Testis (tissue), 2 donors: ENCODE measurements at regions not wholly inside any gene's neighbourhood (a gene's known extent, or its start where the extent isn't known, plus 50 kb on each side); places are given as distances from the start of the nearest gene placed in this dataset.
"Not testable (repeated sequence)": the region's sequence is repeated elsewhere in the genome, so short reads cannot be mapped to it uniquely, and the experiment has no call there.

Experiments
- DNase-seq: peaks from one replicate; pipeline ENCODE4 v3.0.0-alpha.2; 2019
- H3K27ac ChIP-seq, 2 donors: fragments of 200-600 bp; sonication (generic); one replicate each; pipeline ENCODE4 v1.5.1; 2019
- H3K27me3 ChIP-seq: fragments of 200-600 bp; sonication (generic); one replicate; pipeline ENCODE4 v1.5.1; 2019
- H3K36me3 ChIP-seq: fragments of 200-600 bp; sonication (generic); one replicate; pipeline ENCODE4 v1.5.1; 2017; ENCODE audit warnings: low read depth; ENCODE audit errors: missing control alignments
- H3K4me1 ChIP-seq: fragments of 200-600 bp; sonication (generic); one replicate; pipeline ENCODE4 v1.5.1; 2019
- H3K4me3 ChIP-seq, 2 donors: fragments of 200-600 bp; sonication (generic); one replicate each; pipeline ENCODE4 v1.5.1; 2017 to 2019
- H3K9me3 ChIP-seq: fragments of 200-600 bp; sonication (generic); one replicate; pipeline ENCODE4 v1.5.1; 2017
- CTCF ChIP-seq, 3 experiments: fragments of 450-650 bp in 2 of 3; fragments of 200-600 bp in 1 of 3; sonication (generic) in 1 of 3; IDR thresholded peaks; one replicate each; pipeline ENCODE4 v1.5.1; 2016 to 2019; ENCODE audit warnings: antibody characterized with exemption in 3 of 3, mild to moderate bottlenecking in 2 of 3, moderate library complexity in 1 of 3
- POLR2A ChIP-seq: fragments of 450-650 bp; IDR thresholded peaks from one replicate; pipeline ENCODE4 v1.6.1; 2017; ENCODE audit warnings: antibody characterized with exemption, mild to moderate bottlenecking, moderate library complexity
- WGBS, 2 donors: methylation state at CpG; one replicate each; pipeline ENCODE4 v1.1.5; 2018; 5-methylcytosine and 5-hydroxymethylcytosine counted together
- intact Hi-C: fragments of 100-400 bp; cut with DNase I; formaldehyde crosslinking; loops from one replicate; pipeline ENCODE4 v1.15.1; 2023; ENCODE audit warnings: low total_unique reads

GRCh38 chr12:131596115-131596514 is 114.8 kb upstream of the SFSWAP start:
- no peaks in the 10 kb centered on the region for H3K9me3 ChIP-seq
- no peak overlapping the region for H3K4me3 ChIP-seq
- WGBS, 2 donors, result 75 to 92% methylated on average over 4 to 5 of the region's 5 CpGs
- no peaks in the 10 kb centered on the region for H3K4me1 ChIP-seq
- H3K36me3 ChIP-seq, result no peaks in the 10 kb centered on the region
- intact Hi-C loops, result no loop called here
- TF ChIP-seq POLR2A, result no peak
- no peak for TF ChIP-seq CTCF (IDR thresholded peaks at IDR 0.05)
- DNase-seq, result no peak
- H3K27me3 ChIP-seq, result no peaks in the 10 kb centered on the region
- H3K27ac ChIP-seq, result no peak overlapping the region

GRCh38 chr12:131597333-131597732 is 113.6 kb upstream of the SFSWAP start:
- H3K27me3 ChIP-seq, result no peaks in the 10 kb centered on the region
- H3K4me1 ChIP-seq, result no peaks in the 10 kb centered on the region
- H3K4me3 ChIP-seq, result no peak overlapping the region
- H3K27ac ChIP-seq, result no peak overlapping the region
- no peak for DNase-seq
- intact Hi-C loops, result no loop called here
- TF ChIP-seq POLR2A, result no peak
- TF ChIP-seq CTCF (IDR thresholded peaks at IDR 0.05), result no peak
- H3K9me3 ChIP-seq, result no peaks in the 10 kb centered on the region
- H3K36me3 ChIP-seq, result no peaks in the 10 kb centered on the region
- 74 to 81% methylated on average over 7 of the region's 7 CpGs for whole genome bisulfite sequencing, 2 donors

DNA sequence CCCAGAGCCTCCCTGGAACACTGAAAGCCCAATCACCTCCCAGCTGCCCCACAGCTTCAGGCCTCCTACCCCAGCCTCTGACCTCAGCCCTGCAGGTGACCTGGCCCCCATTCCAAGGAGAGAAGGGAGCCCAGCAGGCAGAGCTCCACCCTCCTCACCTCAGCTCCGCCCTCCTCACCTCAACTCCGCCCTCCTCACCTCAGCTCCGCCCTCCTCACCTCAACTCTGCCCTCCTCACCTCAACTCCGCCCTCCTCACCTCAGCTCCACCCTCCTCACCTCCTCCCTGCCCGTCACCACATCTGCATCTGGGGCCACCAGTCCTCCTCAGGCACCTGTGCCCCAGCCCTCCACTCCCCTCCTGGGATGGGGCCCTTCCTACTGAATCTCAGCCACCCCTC is 112.2 kb upstream of the SFSWAP start:
- intact Hi-C loops, result no loop called here
- TF ChIP-seq POLR2A (no peak), CTCF (IDR thresholded peaks at IDR 0.05) (no peak)
- WGBS, 2 donors, result 80 to 93% methylated on average over 5 of the region's 5 CpGs

GRCh38 chr12:131599190-131600159 is 111.4 kb upstream of the SFSWAP start:
- Histone ChIP-seq H3K4me1 (no peaks in the 10 kb centered on the region), H3K9me3 (no peaks in the 10 kb centered on the region), H3K27me3 (no peaks in the 10 kb centered on the region), H3K27ac (no peak overlapping the region), H3K4me3 (no peak overlapping the region), H3K36me3 (no peaks in the 10 kb centered on the region)
- no peak for DNase-seq
- intact Hi-C loops, result no loop called here
- TF ChIP-seq CTCF (IDR thresholded peaks at IDR 0.05) (no peak), POLR2A (no peak)
- WGBS, 2 donors, result 86 to 89% methylated on average over 25 to 33 of the region's 33 CpGs

More for the DNA sequence above, 112.2 kb upstream of the SFSWAP start:
- no peak overlapping the region for H3K27ac ChIP-seq
- no peaks in the 10 kb centered on the region for H3K9me3 ChIP-seq
- H3K36me3 ChIP-seq, result no peaks in the 10 kb centered on the region
- H3K4me1 ChIP-seq, result no peaks in the 10 kb centered on the region
- no peaks in the 10 kb centered on the region for H3K27me3 ChIP-seq
- no peak overlapping the region for H3K4me3 ChIP-seq
- no peak for DNase-seq

DNA sequence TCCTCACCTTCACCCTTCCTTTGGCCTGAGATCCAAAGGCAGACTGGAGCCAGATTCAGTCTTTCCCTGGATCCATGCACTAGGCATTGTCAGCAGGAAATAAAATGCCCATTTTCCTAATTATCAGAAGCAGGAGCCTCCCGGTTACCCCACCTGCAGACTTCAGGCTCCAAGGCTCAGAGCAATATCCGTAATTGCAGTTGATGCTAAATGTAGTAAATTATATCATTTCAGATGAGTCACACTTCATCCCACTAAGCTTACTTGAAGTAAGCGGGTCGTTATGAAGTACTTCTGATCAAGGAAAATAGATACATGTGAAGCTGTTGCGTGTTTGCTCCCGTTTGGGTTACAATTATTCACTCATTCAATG is 110.7 kb upstream of the SFSWAP start:
- TF ChIP-seq POLR2A (no peak), CTCF (IDR thresholded peaks at IDR 0.05) (no peak)
- intact Hi-C loops, result no loop called here
- 58 to 76% methylated on average over 6 of the region's 6 CpGs for WGBS, 2 donors
- DNase-seq, result no peak
- Histone ChIP-seq H3K4me1 (no peaks in the 10 kb centered on the region), H3K27me3 (no peaks in the 10 kb centered on the region), H3K36me3 (no peaks in the 10 kb centered on the region), H3K27ac (no peak overlapping the region), H3K9me3 (no peaks in the 10 kb centered on the region), H3K4me3 (no peak overlapping the region)

DNA sequence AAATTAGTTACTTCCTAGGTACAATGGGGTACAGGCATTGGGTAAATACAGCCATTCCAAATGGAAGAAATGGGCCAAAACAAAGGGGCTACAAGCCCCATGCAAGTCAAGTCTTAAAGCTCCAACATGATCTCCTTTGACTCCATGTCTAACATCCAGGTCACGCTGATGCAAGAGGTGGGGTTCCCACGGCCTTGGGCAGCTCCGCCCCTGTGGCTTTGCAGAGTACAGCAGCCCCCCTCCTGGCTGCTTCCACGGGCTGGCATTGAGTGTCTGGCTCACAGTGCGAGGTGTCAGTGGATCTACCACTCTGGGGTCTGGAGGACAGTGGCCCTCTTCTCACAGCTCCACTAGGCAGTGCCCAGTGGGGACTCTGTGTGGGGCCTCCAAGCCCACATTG is 109.4 kb upstream of the SFSWAP start:
- H3K4me3 ChIP-seq, H3K27ac ChIP-seq, H3K9me3 ChIP-seq, H3K4me1 ChIP-seq, H3K27me3 ChIP-seq, H3K36me3 ChIP-seq, intact Hi-C loops, DNase-seq: not testable (repeated sequence)
- 84 to 95% methylated on average over 3 to 5 of the region's 5 CpGs for WGBS, 2 donors
